ENCODE measurements at regions not wholly inside any gene's neighbourhood (a gene's known extent, or its start where the extent isn't known, plus 50 kb on each side); places are given as distances from the start of the nearest gene placed in this dataset.

DNA sequence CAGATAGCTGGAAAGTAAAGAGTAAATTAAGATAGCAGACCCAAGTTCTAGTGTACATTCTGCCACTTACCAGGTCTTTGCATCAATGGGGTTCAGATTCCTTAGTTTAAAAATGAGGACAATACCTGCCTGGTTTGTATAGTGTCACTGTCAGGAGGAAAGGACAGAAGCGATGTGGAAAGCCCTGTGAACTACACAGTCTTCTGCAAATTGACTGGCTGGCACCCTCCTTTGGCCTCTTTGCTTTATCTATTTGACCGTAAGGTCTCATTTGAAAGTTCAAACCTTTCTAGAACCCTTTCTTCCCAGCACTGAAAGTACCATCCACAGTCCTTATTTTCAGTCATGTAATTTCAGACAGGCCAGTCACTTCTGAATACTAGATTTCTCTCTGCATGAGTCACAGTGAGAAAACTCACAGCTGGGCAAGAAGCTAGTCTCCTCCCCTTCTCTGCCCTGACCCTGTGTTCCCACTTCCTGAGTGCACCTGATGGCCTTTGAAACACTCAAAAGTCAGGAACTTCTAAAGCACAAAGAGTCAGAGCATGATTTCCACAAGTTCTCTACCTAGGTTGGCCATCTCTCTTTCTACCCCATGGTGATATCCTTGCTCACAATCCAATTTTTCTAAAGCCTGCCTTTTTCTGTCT is 91.3 kb upstream of the RASEF start:
- Histone ChIP-seq H3F3A (replicated peaks; ENCODE audit: insufficient read depth) (no peaks in the 10 kb centered on the region), H3K9me3 (no peaks in the 10 kb centered on the region), H3K9ac (no peak overlapping the region), H3K4me3 (ENCODE audit: low read depth in 2 of 2, low read length in 1 of 2) (no peak overlapping the region), H3K79me2 (ENCODE audit: insufficient read depth) (no peaks in the 10 kb centered on the region), H3K9me2 (no peaks in the 10 kb centered on the region; the same call in 1 of the 2 replicates), H3K4me2 (no peak overlapping the region), H3K36me3 (replicated peaks in 1 of 2; ENCODE audit: control insufficient read depth in 1 of 2, insufficient read depth in 2 of 2, low read length in 1 of 2) (no peaks in the 10 kb centered on the region), H3K27ac (ENCODE audit: low read depth in 2 of 2, low read length in 1 of 2) (no peak overlapping the region), H3K4me1 (ENCODE audit: control insufficient read depth in 1 of 2, insufficient read depth in 2 of 2, low read depth in 1 of 2, low read length in 1 of 2) (no peaks in the 10 kb centered on the region), H3K27me3 (ENCODE audit: insufficient read depth) (no peaks in the 10 kb centered on the region), H2AFZ (ENCODE audit: low read depth) (no peak overlapping the region), H4K20me1 (ENCODE audit: insufficient read depth) (no peaks in the 10 kb centered on the region)
- CTCF ChIA-PET: no interaction called here
- DNase-seq: no peak
- POLR2A ChIA-PET: no interaction called here
- 54% methylated on average over 2 of the region's 2 CpGs for WGBS (ENCODE audit: low lambda C conversion rate)
- TF ChIP-seq NFIC (IDR thresholded peaks at IDR 0.05; ENCODE audit: borderline replicate concordance): no peak
- TF ChIP-seq RXRA (IDR thresholded peaks at IDR 0.05; ENCODE audit: borderline replicate concordance, low read depth): no peak
- TF ChIP-seq, protein P1, sequence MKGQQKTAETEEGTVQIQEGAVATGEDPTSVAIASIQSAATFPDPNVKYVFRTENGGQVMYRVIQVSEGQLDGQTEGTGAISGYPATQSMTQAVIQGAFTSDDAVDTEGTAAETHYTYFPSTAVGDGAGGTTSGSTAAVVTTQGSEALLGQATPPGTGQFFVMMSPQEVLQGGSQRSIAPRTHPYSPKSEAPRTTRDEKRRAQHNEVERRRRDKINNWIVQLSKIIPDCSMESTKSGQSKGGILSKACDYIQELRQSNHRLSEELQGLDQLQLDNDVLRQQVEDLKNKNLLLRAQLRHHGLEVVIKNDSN (IDR thresholded peaks at IDR 0.05; ENCODE audit: borderline replicate concordance, low read depth): no peak
- TF ChIP-seq TEAD4 (IDR thresholded peaks at IDR 0.05; ENCODE audit: borderline replicate concordance, insufficient read depth): no peak
- TF ChIP-seq, protein P2, sequence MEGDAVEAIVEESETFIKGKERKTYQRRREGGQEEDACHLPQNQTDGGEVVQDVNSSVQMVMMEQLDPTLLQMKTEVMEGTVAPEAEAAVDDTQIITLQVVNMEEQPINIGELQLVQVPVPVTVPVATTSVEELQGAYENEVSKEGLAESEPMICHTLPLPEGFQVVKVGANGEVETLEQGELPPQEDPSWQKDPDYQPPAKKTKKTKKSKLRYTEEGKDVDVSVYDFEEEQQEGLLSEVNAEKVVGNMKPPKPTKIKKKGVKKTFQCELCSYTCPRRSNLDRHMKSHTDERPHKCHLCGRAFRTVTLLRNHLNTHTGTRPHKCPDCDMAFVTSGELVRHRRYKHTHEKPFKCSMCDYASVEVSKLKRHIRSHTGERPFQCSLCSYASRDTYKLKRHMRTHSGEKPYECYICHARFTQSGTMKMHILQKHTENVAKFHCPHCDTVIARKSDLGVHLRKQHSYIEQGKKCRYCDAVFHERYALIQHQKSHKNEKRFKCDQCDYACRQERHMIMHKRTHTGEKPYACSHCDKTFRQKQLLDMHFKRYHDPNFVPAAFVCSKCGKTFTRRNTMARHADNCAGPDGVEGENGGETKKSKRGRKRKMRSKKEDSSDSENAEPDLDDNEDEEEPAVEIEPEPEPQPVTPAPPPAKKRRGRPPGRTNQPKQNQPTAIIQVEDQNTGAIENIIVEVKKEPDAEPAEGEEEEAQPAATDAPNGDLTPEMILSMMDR (IDR thresholded peaks at IDR 0.05): no peak
- no peak for TF ChIP-seq RFX5 (IDR thresholded peaks at IDR 0.05; ENCODE audit: low read length)
- TF ChIP-seq, protein P3, sequence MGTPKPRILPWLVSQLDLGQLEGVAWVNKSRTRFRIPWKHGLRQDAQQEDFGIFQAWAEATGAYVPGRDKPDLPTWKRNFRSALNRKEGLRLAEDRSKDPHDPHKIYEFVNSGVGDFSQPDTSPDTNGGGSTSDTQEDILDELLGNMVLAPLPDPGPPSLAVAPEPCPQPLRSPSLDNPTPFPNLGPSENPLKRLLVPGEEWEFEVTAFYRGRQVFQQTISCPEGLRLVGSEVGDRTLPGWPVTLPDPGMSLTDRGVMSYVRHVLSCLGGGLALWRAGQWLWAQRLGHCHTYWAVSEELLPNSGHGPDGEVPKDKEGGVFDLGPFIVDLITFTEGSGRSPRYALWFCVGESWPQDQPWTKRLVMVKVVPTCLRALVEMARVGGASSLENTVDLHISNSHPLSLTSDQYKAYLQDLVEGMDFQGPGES (IDR thresholded peaks at IDR 0.05; ENCODE audit: low read depth, low read length): no peak
- TF ChIP-seq GATA2 (CRISPR knock-in tag; IDR thresholded peaks at IDR 0.05): no peak
- TF ChIP-seq, protein P4, sequence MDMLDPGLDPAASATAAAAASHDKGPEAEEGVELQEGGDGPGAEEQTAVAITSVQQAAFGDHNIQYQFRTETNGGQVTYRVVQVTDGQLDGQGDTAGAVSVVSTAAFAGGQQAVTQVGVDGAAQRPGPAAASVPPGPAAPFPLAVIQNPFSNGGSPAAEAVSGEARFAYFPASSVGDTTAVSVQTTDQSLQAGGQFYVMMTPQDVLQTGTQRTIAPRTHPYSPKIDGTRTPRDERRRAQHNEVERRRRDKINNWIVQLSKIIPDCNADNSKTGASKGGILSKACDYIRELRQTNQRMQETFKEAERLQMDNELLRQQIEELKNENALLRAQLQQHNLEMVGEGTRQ (IDR thresholded peaks at IDR 0.05; ENCODE audit: borderline replicate concordance, low read depth, low read length): no peak
- TF ChIP-seq, protein P5, sequence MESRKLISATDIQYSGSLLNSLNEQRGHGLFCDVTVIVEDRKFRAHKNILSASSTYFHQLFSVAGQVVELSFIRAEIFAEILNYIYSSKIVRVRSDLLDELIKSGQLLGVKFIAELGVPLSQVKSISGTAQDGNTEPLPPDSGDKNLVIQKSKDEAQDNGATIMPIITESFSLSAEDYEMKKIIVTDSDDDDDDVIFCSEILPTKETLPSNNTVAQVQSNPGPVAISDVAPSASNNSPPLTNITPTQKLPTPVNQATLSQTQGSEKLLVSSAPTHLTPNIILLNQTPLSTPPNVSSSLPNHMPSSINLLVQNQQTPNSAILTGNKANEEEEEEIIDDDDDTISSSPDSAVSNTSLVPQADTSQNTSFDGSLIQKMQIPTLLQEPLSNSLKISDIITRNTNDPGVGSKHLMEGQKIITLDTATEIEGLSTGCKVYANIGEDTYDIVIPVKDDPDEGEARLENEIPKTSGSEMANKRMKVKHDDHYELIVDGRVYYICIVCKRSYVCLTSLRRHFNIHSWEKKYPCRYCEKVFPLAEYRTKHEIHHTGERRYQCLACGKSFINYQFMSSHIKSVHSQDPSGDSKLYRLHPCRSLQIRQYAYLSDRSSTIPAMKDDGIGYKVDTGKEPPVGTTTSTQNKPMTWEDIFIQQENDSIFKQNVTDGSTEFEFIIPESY (IDR thresholded peaks at IDR 0.05; ENCODE audit: borderline replicate concordance, low read depth): no peak

Data from SK-N-SH (cell line).